PC-3 (cell line): ENCODE measurements at regions not wholly inside any gene's neighbourhood (a gene's known extent, or its start where the extent isn't known, plus 50 kb on each side); places are given as distances from the start of the nearest gene placed in this dataset.

ENCODE experiments used
- CTCF ChIP-seq: fragments of 300-600 bp; sonication (generic); conservative IDR thresholded peaks from 2 replicates; pipeline ENCODE4 v1.5.1; 2017; ENCODE audit warnings: antibody characterized with exemption, low read depth, mild to moderate bottlenecking, low read length
- EZH2phosphoT487 ChIP-seq: fragments of 300-600 bp; sonication (generic); IDR thresholded peaks from 2 replicates; pipeline ENCODE4 v1.6.1; 2018; ENCODE audit warnings: mild to moderate bottlenecking, antibody characterized with exemption, low read length, borderline replicate concordance

GRCh38 chr5:8280711-8281363 is 411.9 kb downstream of the MTRR start:
- TF ChIP-seq CTCF: no peak
- TF ChIP-seq EZH2phosphoT487: no peak
